GM21619 (cell line): ENCODE measurements at regions not wholly inside any gene's neighbourhood (a gene's known extent, or its start where the extent isn't known, plus 50 kb on each side); places are given as distances from the start of the nearest gene placed in this dataset.
"Not testable (repeated sequence)": the region's sequence is repeated elsewhere in the genome, so short reads cannot be mapped to it uniquely, and the experiment has no call there.

Experiments used
- ATAC-seq: cut with Tn5 transposase; IDR thresholded peaks from one replicate; pipeline ENCODE4 v1.9.1; 2021; ENCODE audit not compliant: unreplicated experiment

DNA sequence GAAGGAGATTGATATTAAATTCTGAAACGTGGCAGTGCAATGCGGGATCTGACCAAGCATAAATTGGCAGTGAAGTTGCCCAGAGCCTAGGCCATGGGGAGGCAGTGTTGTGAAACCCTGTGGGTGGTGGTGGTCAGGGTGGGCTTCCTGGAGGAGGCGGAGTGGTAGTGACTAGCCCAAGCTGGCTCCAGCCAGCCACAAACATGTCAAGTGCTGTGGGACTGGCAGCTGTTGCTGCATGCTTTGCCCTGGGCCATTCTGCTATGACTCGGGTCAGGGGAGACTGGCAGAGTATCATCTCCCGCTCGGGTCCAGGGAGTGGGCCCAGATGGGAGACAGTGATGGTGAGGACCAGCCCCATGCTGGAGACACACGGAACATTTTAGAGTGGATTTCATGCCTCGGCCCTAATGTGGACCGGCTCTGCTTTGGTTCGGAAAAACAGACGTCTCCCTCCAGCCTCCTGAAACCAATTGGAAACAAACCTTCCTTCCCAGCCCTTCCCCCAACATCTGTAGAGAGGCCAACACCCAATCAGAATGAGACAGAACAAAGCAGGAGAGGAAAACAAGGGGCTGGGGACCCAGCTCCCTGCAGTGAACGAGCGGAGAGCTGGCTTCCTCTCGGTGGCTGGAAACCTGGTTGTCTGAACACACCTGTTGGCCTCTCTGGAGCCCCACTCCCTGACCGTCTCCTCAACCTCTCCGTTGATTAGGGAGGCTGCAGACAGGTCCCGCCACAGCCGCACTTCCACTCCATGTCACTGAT lies 58.2 kb downstream of the TMEM270 start:
- ATAC-seq: no peak

DNA sequence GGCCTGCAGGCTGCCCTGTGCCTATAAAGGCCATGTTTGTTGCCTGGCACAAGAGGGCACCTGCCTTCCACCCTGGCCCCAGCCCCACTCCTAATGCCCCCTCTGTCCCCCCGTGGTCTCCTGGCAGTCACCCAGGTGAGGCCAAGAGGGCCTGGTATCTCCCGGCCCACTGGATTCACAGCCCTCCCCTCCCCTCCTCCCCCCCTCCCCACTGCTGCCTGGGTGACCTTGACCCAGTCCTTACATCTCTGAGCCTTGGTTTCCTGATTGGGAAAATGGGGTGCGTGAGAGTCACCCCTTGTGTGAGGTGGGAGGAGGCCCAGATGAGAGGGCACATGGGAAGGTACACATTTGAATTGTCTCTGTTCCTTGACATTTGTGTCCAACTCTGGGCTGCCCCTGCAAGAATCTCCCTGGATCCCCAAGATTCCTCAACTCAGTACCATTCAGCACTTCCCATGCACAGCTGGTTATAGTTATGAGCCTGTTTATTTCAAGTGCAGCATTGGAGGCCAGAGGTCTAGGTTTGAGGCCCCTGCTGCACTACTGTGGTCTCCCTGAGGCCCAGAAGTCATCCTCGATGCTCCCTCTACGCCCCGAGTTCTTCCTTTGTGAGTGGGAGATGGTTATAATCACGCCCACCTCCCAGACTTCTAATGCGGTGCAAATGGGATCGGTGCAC lies 58.9 kb downstream of the TMEM270 start:
- ATAC-seq: no peak

DNA sequence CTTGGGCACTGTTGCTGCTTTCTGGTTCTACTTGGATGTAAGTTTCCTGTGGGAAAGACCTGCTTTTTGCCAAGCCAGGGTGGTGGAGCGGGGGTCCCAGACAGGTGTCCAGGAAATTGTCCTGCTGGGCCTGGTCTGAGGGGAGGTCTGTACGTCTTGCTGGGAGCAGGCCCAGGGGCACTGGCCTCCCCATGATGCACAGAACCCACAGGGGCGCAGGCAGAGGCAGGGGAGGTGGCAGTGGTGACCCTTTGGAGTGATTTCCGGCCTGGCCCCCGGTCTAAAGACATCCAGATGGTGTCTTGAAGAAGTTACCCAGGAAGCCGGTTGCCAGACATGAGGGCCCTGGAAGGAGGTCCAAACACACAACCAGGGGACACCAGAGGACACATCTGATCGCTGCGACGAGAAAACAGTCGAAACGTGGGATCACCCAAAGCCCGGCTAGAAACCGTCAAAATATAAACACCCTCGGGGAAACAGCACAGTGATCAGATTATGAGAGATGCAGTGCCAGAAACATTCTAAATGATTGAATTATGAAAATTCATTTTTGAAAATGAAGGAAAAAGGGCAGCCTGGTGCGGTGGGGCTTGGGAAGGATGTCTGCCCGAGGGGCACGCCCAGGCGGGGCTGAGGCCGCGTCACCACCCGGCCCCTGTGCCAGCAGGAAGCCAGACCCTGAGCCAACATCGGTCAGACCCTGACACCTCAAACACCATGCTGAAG lies 59.6 kb downstream of the TMEM270 start:
- no peak for ATAC-seq

DNA sequence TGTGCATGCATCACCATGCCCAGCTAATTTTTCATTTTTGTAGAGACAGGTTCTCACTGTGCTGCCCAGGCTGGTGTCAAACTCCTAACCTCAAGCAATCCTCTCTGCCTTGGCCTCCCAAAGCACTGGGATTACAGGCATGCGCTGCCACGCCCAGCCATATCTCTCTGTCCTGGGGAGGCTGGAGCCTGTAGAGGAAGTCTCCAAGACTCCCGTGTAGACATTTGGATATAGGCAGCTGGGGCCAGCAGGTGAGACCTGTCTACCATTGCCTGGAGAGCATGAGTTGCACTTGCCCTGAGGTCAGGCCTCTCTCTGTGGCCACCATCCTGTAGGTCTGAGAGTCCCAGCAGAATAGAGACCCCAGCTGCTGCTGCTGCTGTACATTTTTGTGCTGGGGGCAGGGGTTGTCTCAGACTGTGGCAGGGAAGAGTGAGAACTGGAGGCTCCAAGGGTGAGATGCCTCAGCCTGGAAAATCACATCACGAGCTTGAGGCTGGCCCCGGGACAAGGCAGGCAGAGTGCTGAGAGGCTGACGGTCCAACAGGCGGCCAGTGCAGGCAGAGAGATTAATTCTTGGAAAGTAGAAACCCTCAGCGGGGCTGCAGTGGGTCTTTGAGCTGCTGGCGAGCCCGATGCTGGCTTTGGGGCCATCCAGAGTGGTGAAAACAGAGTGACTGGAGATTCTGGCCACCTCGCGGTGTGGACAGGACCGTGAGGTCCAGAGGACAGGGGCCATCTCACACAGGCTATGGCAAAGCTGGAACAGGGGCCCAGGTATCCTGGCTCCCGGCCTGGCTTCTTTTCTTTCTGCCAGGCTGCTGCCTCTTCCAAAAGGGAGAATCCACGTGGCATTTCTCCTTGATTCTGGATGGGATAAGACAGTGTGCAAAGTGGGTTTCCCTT lies 60.9 kb downstream of the TMEM270 start:
- no peak for ATAC-seq

DNA sequence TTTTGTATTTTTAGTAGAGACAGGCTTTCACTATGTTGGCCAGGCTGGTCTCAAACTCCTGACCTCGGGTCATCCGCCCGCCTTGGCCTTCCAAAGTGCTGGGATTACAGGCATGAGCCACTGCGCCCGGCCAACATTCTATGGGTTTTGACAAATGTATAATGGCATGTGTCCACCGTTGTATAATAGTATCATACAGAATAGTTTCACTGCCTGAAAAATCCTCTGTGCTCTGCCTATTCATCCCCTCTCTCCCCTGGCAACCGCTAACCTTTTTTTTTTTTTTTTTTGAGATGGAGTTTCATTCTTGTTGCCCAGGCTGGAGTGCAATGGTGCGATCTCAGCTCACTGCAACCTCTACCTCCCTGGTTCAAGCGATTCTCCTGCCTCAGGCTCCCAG lies 67.7 kb downstream of the TMEM270 start:
- not testable (repeated sequence) for ATAC-seq

DNA sequence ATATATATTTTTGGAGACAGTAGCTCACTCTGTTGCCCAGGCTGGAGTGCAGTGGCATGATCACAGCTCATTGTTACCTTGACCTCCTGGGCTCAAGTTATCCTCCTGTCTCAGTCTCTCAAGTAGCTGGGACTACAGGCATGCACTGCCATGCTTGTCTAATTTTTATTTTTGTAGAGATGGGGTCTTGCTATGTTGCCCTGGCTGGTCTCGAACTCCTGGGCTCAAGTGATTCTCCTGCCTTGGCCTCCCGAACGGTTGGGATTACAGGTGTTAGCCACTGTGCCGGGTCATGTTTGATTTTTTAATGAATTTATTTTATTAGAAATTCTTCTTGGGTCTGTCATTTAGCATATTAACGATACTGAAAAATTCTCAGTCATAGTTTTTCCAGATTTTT lies 70.5 kb downstream of the TMEM270 start:
- ATAC-seq: no peak

DNA sequence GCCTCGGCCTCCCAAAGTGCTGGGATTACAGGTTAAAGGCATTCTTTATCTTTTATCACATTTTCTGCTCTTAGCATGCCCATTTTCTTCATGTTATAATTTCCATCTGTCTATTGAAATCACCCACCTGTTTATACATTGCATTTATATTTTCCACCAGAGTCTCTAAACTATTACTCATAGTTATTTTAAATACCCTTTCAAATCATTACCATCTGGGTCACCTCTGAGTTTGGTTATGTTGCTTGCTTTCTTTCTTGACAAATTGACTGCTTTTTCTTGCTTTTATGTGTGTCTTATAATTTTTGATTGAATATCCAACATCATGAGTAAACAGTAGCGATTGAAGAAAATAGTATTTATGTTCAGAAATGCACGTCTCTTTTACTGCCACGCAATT lies 71.4 kb downstream of the TMEM270 start:
- no peak for ATAC-seq

DNA sequence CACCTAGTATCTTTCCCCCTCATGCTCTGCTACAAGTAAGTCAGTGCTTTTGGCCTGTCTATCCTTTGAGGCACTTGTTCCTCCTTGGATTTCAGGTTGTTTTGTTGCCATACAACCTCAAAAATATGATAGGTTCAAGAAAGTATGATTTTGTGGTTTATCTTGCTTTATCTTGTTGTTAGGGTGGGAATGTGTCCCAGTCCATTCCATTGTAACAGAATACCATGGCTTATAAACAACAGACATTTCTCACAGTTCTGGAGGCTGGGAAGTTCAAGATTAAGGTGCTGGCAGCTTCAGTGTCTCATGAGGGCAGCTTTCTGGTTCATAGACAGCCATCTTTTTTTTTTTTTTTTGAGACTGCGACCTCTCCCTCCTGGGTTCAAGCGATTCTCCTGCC lies 72.1 kb downstream of the TMEM270 start:
- ATAC-seq: no peak

DNA sequence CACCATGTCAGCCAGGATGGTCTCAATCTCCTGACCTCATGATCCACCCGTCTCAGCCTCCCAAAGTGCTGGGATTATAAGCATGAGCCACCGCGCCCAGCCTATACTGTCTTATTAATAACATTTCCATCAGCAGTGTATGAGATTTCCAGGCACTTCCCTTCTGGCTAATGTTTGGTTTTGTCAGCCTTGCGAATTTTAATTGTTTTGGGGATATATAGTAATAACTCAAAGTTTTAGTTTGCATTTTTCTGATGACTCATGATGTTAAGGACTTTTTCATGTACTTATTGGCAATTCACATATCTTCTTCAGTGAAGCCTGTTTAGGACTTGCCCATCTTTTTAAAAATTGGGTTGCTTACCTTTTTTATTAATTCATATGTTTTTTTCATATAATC lies 76.0 kb downstream of the TMEM270 start:
- no peak for ATAC-seq

DNA sequence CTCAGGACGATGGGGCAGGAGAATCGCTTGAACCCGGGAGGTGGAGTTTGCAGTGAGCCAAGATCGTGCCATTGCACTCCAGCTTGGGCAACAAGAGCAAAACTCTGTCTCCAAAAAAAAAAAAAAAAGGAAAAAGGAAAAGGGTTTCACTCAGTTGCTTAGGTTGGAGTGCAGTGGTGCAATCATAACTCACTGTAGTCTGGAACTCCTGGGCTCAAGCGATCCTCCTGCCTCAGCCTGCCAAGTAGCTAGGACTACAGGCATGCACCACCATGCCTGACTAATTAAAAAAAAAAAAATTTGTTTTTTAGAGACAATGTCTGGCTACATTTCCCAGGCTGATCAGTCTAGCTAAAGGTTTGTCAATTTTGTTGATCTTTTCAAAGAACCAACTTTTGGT lies 76.7 kb downstream of the TMEM270 start:
- ATAC-seq: not testable (repeated sequence)

DNA sequence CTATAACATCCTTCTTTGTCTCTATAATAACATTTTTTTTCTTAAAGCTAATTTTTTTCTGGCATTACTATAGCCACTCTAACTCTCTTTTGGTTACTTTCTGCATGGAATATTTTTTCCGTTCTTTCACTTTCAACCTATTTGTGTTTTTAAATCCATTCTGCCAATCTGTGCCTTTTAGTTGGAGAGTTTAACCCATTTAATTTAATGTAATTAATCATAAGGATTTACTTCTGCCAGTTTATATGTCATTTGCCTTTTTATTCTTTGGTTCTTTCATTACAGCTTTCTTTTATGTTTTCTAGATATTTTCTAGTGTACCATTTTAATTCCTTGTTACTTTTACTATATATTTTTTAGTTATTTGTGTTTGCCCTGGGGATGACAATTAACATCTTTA lies 78.6 kb downstream of the TMEM270 start:
- no peak for ATAC-seq

DNA sequence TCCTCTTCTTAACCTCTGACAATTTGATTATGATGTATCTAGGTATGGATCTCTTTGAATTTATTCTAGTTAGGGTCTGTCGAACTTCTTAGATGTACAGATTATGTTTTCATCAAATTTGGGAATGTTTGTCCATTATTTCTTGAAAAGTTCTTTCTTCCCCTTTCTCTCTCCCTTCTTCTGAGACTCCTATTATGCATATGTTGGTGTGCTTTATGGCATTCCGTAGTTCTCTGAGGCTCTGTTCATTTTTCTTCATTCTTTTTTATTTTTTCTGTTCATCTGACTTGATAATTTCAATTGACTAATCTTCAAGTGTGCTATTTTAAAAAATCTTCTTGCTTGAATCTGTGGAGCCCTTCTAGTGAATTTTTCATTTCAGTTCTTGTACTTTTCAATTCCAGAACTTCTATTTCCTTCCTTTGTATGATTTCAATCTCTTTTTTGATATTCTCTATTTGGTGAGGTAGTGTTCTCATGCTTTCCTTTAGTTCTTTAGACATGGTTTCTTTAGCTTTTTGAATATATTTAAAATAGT lies 79.8 kb downstream of the TMEM270 start:
- no peak for ATAC-seq

DNA sequence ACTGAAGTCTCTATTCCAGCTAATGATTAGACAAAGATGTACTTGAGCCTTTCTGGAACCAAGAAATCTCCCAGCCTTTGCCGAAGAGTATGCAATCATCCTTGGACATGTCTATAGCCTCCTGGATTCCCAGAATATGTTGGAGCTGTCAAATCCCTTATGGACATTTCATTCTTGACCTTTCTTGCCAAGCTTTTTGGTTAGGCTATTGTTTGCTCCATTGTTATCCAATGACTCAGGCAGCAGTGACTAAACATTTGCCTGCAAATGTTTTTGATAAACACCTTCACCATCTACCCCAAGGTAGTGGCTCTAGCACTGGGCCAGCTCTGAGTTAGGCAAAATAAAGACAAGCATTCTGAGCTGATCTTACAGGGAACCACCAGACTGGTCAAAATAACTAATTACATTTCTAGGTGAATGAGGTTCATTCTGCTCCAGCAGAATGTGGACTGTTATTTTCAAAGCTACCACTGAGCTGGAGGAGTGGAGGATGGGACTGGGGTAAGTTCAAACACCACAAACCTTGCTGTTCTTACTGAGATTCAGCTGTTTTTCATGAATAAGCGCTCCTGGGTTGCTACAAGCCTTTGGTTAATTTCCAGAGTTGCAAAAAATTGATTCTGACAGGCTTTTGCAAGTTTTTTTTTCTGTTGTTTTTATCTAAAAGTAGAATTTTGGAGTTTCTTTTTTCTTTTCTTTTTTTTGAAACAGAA lies 81.0 kb downstream of the TMEM270 start:
- no peak for ATAC-seq

DNA sequence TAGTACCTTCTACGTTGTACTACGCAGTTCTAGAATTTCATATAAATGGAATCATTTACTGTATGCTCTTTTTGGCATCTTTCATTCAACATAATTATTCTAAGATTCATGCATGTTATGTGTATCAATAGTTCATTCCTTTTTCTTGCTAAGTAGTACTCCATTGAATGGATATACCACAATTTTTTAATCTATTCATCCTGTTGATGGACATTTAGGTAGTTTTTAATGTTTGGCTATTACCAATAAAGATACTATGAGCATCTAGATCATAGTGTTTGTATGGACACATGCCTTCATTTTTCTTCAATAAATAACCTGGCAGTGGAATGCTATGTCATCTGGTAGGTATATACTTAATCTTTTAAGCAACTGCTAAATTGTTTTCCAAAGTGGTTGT lies 83.0 kb upstream of the ELN start:
- no peak for ATAC-seq

DNA sequence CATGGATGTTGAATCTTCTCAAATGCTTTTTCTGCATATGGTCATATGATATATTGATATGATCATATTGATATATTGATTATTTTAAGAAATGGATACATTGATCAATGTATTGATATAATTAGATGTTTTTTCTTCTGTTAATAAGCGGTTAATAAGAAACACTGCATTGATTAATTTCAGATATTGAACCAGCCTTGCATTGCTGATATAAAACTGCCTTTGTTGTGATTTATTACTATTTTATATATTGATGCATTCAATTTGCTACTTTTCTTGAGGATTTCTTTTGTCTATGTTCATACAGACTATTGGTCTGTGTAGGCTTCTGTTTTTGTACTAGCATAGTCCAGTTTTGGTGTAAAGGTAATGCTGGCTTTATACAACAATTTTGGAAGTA lies 79.7 kb upstream of the ELN start:
- ATAC-seq: no peak

DNA sequence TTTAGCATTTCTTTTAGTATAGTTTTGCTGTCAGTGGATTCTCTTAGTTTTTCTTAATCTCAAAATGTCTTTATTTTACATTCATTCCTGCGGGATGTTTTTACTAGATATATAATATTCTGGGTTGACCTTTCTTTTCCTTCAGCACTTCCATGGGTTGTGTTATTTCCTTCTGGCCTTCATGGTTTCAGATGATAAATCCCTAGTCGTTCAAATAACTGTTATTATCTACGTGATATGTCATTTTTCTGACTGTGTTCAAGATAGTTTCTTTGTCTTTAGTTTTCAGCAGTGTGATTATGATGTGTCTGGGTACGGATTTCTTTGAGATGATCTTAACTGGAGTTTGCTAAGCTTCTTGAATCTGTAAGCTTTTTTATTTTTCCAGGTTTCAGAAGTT lies 75.7 kb upstream of the ELN start:
- ATAC-seq: no peak

DNA sequence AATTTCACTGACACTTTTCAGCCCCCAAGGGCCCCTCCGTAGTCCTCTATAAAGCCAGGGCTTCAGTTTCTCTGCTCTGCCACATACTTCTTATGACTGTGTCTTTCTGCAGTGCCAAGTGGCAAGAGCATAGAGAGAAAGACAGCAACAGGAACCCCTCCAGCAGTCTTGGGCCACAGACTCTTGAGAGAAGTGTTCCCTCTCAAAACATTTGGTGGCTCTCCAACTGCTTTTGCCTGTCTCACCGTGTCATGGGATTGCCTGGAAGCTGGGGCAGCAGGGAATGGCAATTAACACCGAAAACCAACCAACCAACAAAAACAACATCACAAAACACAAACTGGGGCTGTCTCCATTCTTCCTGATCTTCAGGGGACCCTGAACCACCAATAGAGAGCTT lies 73.8 kb upstream of the ELN start:
- no peak for ATAC-seq

DNA sequence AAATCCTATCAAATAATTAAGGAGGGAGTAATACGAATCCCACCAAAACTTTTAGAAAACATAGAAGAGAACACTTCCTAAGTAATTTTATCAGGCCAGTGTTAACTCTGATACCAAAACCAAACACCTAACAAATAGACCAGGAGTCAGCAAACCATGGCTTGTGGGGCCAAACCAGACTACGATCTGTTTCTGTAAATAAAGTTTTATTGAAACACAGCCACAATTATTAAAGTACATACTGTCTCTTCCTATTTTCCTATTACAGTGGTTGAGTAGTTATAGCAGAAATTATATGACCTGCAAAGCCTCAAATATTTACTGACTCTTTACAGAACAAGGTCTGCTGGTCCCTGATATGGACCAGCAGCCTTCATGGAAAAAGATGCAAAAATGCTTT lies 73.1 kb upstream of the ELN start:
- no peak for ATAC-seq

DNA sequence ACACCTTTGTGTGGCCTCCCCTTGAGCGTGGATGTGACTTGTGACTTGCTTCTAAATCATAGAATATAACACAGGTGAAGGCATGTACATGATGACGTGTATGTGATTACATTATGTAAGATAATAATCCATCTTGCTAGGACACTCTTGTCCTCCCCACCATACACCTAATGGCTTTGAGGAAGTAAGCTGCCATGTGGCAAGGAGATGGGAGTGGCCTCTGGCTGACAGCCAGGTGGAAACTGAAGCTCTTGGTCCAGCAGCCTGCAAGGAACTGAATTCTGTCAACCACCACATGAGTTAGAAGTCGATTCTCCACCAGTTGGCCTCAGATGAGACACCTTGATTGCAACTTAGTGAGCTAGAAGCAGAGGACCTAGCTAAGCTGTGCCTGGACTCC lies 67.4 kb upstream of the ELN start:
- ATAC-seq: no peak

DNA sequence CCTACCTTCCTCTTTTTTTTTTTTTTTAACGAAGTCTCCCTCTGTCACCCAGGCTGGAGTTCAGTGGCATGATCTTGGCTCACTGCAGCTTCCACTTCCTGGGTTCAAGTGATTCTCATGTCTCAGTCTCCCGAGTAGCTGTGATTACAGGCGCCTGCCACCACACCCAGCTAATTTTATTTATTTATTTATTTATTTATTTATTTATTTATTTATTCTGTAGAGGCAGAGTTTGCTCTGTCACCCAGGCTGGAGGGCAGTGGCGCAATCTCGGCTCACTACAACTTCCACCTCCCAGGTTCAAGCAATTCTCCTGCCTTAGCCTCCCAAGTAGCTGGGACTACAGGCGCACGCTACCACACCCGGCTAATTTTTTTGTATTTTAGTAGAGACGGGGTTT lies 66.0 kb upstream of the ELN start:
- ATAC-seq: not testable (repeated sequence)
